GM21825 (cell line): ENCODE measurements at regions not wholly inside any gene's neighbourhood (a gene's known extent, or its start where the extent isn't known, plus 50 kb on each side); places are given as distances from the start of the nearest gene placed in this dataset.
"Not testable (repeated sequence)": the region's sequence is repeated elsewhere in the genome, so short reads cannot be mapped to it uniquely, and the experiment has no call there.

ENCODE experiments used
- ATAC-seq: cut with Tn5 transposase; IDR thresholded peaks from one replicate; pipeline ENCODE4 v1.9.1; 2021; ENCODE audit warnings: mild to moderate bottlenecking, moderate library complexity; ENCODE audit not compliant: unreplicated experiment

DNA sequence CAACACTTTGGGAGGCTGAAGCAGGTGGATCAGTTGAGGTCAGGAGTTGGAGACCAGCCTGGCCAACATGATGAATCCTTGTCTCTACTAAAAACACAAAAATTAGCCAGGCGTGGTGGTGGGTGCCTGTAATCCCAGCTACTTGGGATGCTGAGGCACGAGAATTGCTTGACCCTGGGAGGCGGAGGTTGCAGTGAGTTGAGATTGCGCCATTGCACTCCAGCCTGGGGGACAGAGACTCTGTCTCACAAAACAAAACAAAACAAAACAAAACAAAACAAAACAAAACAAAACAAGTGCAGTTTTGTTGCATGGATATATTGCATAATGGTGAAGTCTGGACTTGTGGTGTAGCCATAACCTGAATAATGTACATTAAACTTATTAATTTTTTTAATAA is 133.6 kb upstream of the ZNF217 start:
- ATAC-seq = not testable (repeated sequence)

DNA sequence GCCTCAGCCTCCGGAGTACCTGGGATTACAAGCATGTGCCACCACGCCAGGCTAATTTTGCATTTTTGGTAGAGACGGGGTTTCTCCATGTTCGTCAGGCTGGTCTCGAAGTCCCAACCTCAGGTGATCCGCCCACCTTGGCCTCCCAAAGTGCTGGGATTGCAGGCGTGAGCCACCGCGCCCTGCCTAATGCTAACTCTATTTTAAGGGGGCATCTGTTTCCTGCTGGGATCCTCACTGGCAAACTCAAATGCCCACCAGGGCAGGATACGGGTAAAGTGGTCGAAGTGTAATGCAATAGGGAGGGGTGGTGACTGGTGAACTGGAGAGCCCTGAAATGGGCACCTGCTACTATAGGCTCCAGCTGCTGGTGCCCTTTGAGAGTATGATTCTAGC is 131.9 kb upstream of the ZNF217 start:
- ATAC-seq = no peak

DNA sequence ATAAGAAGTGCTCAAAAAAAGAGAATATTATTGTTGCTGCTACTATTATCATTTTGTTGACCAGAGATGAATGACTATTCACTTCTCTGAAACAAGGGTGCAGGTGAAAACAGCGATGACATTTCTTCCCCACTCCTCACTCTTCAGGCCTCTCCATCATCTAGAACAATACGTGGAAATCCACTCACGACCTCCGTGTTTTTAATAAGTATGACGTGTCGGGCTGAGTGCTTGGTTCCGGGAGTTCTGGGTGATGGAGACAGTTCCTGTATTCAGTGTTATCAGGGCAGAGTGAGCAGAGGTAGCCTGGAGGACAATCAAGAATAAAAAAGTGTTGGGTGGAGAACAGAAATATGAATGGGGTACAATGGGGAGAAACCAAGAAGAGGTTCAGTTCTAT is 130.0 kb upstream of the ZNF217 start:
- ATAC-seq = no peak

DNA sequence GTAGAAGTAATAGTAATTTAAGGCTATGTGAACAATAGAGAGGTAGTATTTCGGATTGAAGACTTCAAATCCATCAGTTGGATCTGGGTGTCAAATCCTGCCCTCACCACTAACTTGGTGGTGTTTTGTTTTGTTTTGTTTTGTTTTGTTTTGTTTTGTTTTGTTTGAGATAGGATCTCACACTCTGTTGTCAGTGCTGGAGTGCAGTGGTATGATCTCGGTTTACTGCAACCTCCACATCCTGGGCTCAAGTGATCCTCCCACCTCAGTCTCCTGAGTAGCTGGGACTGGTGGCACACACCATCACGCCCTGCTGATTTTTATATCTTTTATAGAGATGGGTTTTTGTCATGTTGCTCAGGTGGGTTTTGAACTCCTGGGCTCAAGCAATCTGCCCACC is 129.4 kb upstream of the ZNF217 start:
- no peak for ATAC-seq

DNA sequence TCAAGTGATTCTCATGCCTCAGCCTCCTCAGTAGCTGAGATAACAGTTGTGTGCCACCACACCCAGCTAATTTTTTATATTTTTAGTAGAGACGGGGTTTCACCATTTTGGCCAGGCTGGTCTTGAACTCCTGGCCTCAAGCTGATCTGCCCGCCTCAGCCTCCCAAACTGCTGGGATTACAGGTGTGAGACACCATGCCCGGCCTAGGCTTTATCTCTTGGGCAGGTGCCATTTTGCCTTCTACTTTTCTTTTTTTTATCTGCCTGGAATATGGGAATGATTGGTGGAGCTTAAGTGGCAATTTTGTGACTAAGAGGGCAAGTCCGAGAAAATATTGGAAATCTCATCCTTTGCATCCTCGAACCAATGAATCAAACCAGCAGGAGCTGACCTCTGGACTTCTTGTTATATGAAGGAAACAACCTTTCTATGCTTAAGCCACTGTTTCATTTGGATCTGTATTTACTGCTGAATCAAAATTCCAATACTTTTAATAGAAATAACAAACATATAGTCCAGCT is 128.9 kb upstream of the ZNF217 start:
- no peak for ATAC-seq

DNA sequence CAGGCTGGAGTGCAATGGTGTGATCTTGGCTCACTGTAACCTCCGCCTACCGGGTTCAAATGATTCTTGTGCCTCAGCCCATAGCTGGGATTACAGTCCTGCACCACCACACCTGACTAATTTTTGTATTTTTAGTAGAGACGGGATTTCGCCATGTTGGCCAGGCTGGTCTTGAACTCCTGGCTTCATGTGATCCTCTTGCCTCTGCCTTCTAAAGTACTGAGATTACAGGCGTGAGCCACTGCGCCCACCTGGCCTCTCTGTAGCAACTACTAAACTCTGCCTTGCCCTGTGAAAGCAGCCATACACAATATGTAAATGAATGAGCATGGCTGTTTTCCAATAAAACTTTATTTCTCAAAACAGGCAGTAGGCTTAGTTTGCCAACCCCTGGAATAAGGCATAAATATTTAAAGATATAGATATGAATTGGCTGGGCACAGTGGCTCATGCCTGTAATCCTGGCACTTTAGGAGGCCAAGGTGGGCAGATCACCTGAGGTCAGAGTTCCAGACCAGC is 127.9 kb upstream of the ZNF217 start:
- ATAC-seq = not testable (repeated sequence)

DNA sequence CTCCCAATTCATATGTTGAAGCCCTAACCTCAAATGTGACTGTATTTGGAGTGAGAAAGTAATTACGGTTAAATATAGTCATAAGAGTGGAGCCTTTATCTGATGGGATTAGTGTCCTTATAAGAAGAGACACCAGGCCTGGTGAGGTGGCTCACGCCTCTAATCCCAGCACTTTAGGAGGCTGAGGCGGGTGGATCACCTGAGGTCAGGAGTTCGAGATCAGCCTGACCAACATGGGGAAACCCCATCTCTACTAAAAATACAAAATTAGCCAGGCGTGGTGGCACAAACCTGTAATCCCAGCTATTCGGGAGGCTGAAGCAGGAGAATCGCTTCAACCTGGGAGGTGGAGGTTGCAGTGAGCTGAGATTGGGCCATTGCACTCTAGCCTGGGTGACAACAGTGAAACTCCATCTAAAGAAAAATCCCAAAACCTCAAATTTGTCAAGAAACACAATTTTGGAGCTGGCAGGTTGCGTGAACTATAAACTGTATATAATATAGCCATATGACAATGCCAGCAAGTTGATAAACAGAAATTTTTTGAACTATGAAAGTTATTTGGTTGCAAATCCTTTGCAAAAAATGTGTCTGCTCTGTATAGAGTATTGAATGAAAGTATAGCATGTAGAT is 125.6 kb upstream of the ZNF217 start:
- not testable (repeated sequence) for ATAC-seq

DNA sequence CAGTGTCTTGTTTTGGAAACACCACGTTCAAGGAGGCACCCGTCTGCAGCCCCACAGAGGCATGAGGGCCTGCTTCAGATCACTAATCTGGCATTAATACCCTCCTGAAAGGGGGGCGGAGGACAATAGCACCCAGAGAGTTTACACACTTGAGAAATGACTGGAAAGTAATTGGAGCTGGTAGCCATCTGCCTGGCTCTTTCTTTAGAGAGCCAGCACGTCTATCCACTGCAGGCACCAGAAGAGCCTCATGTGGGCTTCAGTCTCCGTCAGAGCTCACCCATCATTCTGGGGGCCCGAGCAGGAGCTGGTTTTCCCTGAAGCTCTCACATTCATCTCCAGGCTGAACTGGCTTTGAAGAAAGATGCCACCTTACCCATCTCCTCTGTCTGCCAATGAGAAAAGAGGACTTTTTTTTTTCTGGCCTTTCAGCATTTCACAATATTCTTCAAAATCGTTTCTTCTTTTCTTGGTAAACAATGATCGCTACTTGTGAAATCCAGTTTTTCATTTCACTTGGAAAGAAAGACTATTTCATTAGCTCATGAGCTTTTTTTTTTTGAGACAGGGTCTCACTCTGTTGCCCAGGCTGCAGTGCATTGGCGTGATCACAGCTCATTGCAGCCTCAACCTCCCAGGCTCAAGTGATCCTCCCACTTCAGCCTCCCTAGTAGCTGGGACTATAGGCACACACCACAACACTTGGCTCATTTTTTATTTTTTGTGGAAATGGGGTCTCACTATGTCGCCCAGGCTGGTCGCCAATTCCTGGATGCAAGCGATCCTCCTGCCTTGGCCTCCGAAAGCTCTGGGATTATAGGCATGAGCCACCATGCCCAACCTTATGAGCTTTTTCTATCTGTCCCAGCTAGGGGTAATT is 124.7 kb upstream of the ZNF217 start:
- no peak for ATAC-seq

DNA sequence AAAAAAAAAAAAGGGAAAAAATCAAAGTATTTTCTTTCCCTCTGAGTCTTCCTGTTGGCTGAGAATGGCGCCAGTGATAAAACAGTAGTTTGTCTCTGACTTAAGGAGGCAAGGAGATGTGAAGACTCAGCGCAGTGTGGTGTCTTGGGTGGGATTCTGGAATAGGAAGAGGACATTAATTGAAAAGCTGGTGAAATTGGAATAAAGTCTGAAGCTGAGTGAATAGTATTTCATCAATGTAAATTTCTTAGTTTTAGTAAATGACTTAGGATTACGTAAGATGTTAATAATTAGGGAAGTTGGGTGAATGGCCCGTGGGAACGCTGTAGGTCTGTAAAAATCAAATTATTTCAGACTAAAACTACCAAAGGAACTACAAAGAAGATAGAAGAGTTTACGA is 122.8 kb upstream of the ZNF217 start:
- ATAC-seq = no peak

DNA sequence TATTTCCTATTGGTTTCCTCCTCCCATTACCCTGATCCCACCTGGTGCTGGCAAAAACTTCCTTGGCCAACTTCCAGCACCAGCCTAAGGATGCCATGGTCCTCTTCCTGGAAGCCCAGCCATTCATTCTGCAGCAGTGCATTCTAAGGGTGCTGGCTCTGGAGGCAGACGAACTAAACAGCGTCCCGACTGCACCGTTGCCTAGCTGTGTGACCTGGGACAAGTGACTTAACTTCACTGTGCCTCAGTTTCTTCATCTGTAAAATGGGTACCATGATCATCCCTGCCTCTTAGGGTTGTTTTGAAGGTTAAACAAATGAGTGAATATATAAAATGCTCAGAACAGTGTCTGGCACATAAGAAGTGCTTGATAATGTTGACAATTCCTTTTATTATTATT is 120.9 kb upstream of the ZNF217 start:
- no peak for ATAC-seq

DNA sequence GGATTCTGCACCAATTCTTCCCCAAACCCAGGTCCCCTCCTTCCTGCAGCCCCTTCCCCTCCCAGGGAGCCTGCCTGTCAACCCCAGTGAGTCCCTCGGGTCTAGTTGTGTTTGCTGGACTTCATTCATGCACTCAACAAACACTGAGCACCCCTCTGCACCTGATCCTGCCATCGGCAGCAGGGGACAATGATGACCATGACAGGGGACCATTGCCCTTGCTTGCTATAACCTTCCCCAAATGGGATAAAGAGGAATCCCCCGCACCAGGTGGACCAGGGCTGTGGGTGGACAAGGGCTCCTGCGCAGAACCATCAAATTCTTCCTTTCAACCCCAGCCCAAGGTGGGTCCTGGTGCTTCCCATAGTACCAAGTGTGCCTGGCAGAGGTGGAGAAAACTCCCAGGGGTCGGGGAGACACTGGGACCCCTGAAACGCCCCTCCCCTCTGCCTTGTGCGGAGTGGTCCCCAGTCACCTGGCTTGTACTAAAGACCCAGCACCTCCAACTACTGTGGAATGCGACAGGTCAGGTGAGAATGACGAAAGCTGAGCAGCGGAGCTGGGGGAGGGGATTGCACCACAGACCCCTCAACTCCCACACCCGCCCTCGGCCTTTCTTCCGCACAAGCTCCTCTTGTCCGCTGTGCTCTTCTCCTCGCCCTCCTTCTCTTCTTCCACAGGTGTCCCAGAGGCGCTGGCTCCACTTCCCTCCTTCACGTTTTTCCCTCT is 119.9 kb upstream of the ZNF217 start:
- no peak for ATAC-seq

DNA sequence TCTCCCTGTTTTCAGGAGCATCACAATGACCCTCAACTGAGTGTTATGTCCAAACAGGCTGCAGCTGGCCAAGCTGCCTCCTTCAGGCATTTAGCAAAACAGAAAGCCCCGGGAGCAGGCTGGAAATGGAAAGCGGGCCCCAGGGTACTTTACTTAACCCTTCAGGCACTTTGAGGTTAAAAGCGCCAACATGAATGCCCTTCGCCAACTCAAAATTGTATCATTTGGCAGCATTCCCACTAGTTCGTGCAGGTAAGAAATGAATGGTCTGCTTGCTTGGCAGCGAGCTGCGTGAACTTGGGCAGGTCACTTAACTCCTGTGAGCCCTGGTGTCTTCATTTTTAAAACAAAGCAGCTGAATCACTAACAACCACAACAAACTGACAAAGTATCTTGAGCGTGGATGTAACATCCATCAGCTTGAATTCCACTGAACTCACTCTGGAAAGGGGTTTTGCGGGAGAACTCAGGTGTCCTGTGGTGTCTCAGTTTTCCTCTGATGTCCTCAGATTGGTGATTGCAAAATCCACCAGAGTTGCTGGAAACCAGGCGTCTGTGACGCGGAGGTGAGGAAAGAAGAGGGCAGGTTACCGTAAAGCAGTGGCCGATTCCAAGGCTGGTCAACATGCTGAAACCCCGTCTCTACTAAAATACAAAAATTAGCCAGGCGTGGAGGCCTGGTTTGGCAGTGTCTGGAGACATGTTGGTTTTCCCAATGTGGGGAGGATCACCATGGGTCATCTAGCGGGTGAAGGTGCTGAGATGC is 118.8 kb upstream of the ZNF217 start:
- ATAC-seq = no peak

DNA sequence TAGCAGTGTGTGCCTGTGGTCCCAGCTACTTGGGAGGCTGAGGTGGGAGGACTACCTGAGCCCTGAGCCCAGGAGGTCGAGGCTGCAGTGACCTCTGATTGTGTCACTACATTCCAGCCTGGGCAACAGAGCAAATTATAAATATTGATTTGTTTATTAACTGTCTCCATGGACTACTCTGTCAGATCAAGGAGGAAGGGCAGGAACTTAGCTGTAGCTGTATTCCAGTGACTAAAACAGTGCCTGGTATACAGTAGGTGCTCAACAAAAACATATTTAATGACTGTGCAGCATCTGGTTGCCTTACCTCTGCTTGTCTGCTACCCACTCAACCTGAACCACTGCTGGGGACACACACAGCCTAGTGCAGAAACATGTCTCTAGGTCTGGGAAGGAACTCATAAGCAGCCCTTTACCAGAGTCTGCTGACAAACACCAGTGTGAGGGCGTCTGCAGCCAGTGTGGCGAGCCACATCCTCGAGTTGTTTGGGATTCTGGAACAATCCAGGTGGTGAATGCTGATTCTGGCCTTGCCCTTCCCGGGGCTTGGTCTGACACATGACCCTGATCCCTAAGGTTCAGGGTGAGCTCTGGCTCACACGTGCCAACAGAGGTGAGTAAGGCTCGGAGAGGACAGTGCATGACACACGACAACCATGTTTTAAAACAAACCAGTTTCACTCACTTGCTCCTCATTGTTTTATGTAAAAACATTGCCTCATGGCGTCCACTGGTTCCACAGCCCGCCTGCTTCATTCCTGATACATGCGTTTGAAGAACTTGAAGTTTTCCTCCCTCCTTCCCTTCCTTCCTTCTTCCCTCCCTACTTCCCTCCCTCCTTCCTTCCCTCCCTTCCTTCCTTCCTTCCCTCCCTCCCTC is 117.9 kb upstream of the ZNF217 start:
- ATAC-seq = no peak

DNA sequence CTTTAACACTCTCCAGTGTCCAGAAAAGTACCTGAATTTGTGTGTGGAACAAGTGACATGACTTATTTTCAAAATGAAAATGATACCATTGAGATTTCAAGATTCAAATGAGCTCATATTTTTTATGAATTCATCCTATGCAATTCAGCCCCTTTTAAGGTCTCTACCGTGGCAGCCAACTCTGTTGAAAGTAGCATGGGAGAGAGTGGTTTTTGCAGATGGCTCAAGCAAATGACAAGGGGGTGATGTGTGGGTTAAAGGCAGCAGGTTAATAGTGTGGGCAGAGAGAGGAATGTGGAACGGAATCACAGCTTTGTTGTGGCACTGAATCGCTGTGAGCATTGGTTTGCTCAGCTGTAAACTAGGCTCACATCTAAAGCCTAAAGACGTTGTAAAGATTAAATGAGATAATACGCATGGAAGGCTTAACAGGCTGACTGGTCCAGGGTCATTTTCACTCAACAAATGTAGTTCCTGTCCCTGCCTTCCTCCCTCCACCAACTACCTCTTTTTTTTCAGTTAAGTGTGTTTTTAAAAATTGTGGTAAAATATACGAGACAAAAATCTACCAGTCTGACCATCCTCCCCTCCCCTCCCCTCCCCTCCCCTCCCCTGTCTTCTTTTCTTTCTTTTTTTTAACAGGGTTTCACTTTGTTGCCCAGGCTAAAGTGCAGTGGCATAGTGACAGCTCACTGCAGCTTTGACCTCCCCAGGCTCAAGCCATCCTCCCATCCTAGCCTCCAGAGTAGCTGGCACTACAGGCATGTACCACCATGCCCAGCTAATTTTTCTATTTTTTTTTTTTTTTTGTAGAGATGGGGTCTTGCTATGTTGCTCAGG is 114.7 kb upstream of the ZNF217 start:
- peak; percentile 57 for ATAC-seq

DNA sequence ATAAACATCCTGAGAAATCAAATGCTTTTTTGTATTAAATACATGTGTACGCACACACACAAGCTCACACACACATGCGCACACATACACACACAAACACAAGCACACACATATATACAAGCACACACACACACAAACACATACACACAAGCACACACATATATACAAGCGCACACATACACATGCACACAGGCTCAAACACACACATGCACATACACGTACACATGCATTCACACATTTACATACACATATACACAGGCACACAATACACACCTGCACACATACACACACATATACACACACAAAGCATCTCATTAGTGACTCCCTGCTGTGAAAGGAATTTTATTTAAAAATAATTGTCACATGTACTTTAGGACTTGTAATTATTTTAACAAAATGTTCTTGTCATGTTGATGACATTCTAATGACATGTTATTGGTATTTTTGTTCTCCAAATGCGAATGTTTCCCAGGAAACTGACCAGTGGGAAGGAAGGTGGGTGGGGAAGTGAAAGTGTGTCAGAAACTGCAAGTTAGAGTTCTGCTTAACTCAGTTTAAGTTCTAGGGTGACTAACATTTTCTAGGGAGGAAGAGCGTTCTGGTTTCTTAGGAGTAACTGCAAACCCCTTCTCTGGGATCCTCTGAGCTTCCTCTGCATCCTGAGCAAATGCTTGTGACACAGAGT is 113.9 kb upstream of the ZNF217 start:
- ATAC-seq = peak; percentile 41

DNA sequence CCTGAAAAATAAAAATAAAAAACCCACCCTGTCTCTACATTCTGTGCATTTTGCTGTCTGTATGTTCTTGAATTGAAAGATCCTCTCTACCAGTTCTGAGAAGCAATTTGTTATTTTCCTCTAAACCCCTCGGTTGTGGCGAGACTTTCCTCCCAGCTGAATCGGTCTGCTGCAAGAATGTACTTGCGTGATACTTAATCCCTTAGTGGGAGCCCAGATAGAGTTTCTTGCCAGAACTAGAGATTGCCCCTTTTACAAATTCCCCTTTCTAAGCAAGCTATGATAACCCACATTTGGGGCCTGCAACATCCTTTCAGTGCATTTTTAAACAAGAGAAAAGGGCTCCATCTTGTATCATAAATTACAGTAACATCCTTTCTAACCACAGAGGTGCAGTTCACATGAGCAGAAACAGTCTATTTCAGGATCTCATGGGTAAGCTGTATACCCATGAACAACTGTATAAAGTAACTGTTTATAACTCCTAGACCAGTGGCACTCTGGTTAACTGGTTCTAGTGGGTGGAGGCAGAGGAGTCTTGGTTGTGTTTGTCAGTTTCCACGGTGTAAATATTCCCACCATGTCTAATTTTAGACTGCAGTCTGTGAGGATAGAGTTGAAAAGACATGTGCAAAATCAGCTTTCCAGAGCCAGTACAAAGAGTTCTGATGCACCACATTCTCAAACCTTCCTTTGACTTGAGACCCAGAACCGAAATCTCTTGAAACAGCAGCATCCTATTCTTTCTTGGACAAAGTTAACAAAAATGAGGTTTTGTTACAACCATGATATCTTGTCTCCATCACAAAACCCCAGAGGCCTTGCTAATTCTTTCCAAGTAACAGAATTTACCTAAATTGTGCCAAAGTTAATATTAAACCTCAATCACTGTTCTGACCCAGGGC is 113.1 kb upstream of the ZNF217 start:
- ATAC-seq = no peak

DNA sequence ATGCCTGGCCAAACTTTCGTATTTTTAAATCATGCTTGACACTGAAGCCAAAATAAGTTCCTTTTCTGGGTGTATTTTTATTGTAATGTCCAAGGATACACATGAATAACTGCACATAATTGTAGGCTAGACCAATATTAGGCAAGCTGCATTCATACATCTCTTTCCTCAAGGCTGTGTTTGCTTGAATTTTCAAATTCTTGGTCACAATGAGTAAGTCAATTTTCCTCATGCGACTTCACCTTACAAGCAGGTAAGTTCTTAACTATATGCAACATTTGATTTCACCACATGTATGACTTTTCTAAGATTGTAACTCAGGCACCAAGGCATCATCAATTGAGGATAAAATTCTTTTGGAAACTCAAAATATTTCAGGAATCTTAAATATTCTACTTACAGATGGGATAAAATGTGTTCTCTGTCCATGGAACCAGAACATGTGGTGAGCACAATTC is 112.4 kb upstream of the ZNF217 start:
- no peak for ATAC-seq
